ENCODE measurements at regions not wholly inside any gene's neighbourhood (a gene's known extent, or its start where the extent isn't known, plus 50 kb on each side); places are given as distances from the start of the nearest gene placed in this dataset.

GRCh38 chr22:27113211-27113635 is 455.8 kb downstream of the MIAT start:
- TF ChIP-seq CTCF (conservative IDR thresholded peaks at IDR 0.05), result no peak
- no peaks in the 10 kb centered on the region for H3K27me3 Mint-ChIP-seq (ENCODE audit: low read depth)
- H3K4me3 Mint-ChIP-seq, result peak overlapping the region; percentile 59
- H3K9me3 Mint-ChIP-seq, result peaks cover 1% of the 10 kb centered on the region
- H3K27ac Mint-ChIP-seq (ENCODE audit: unreplicated experiment), result peak overlapping the region; percentile 85
- no peaks in the 10 kb centered on the region for H3K36me3 Mint-ChIP-seq (ENCODE audit: low read depth)
- H3K4me1 Mint-ChIP-seq, result peaks cover 50% of the 10 kb centered on the region
- DNase-seq (ENCODE audit: low read depth, low spot score), result peak; percentile 28

GRCh38 chr22:27113641-27114040 is 456.3 kb downstream of the MIAT start:
- no peak for TF ChIP-seq CTCF (conservative IDR thresholded peaks at IDR 0.05)
- H3K9me3 Mint-ChIP-seq, result peaks cover 2% of the 10 kb centered on the region
- no peaks in the 10 kb centered on the region for H3K36me3 Mint-ChIP-seq (ENCODE audit: low read depth)
- H3K27ac Mint-ChIP-seq (ENCODE audit: unreplicated experiment), result peak overlapping the region; percentile 85
- H3K4me3 Mint-ChIP-seq, result peak overlapping the region; percentile 59
- no peaks in the 10 kb centered on the region for H3K27me3 Mint-ChIP-seq (ENCODE audit: low read depth)
- DNase-seq (ENCODE audit: low read depth, low spot score), result no peak
- peaks cover 46% of the 10 kb centered on the region for H3K4me1 Mint-ChIP-seq

- Mint-ChIP-seq H3K4me1 (peaks cover 44% of the 10 kb centered on the region), H3K36me3 (ENCODE audit: low read depth) (no peaks in the 10 kb centered on the region), H3K27ac (ENCODE audit: unreplicated experiment) (no peak overlapping the region), H3K9me3 (peaks cover 2% of the 10 kb centered on the region), H3K4me3 (no peak overlapping the region), H3K27me3 (ENCODE audit: low read depth) (no peaks in the 10 kb centered on the region)
- DNase-seq (ENCODE audit: low read depth, low spot score), result no peak
- TF ChIP-seq CTCF (conservative IDR thresholded peaks at IDR 0.05), result no peak
Measured at GRCh38 chr22:27114186-27114585, 456.8 kb downstream of the MIAT start.

- Mint-ChIP-seq H3K27ac (ENCODE audit: unreplicated experiment) (no peak overlapping the region), H3K27me3 (ENCODE audit: low read depth) (no peaks in the 10 kb centered on the region), H3K36me3 (ENCODE audit: low read depth) (no peaks in the 10 kb centered on the region), H3K4me3 (no peak overlapping the region), H3K9me3 (peaks cover 2% of the 10 kb centered on the region), H3K4me1 (peaks cover 34% of the 10 kb centered on the region)
- DNase-seq (ENCODE audit: low read depth, low spot score), result no peak
- no peak for TF ChIP-seq CTCF (conservative IDR thresholded peaks at IDR 0.05)
Measured at GRCh38 chr22:27115410-27115809, 458.0 kb downstream of the MIAT start.

GRCh38 chr22:27115816-27116256 is 458.4 kb downstream of the MIAT start:
- H3K4me3 Mint-ChIP-seq, result no peak overlapping the region
- H3K27ac Mint-ChIP-seq (ENCODE audit: unreplicated experiment), result no peak overlapping the region
- DNase-seq (ENCODE audit: low read depth, low spot score), result no peak
- peaks cover 2% of the 10 kb centered on the region for H3K9me3 Mint-ChIP-seq
- no peaks in the 10 kb centered on the region for H3K27me3 Mint-ChIP-seq (ENCODE audit: low read depth)
- no peak for TF ChIP-seq CTCF (conservative IDR thresholded peaks at IDR 0.05)
- H3K36me3 Mint-ChIP-seq (ENCODE audit: low read depth), result no peaks in the 10 kb centered on the region
- H3K4me1 Mint-ChIP-seq, result peaks cover 30% of the 10 kb centered on the region
